HEK293 (cell line): ENCODE measurements at regions not wholly inside any gene's neighbourhood (a gene's known extent, or its start where the extent isn't known, plus 50 kb on each side); places are given as distances from the start of the nearest gene placed in this dataset.

Experiments
- CTCF ChIA-PET: fragments of 350-600 bp; formaldehyde crosslinking; extraction: SDS; loops from one replicate; lab custom pipeline; 2021; ENCODE audit warnings: antibody characterized with exemption; lab: Yijun Ruan, JAX
- POLR2A ChIA-PET: fragments of 300-600 bp; formaldehyde crosslinking; extraction: SDS; loops from one replicate; lab custom pipeline; 2020; ENCODE audit warnings: antibody characterized with exemption, inconsistent platforms; lab: Yijun Ruan, JAX
- H3K27ac ChIP-seq: fragments of 200-500 bp; sonication (Bioruptor generic); 2 replicates; pipeline ENCODE4 v1.5.1; 2014; ENCODE audit warnings: low read depth, low read length, control low read depth, inconsistent platforms; ENCODE audit errors: extremely low read depth
- H3K36me3 ChIP-seq, 2 experiments: fragments of 200-500 bp in 1 of 2; sonication (Bioruptor generic) in 1 of 2; 1 replicate in 1 of 2; 2 replicates in 1 of 2; pipeline ENCODE4 v1.5.1; 2014 to 2017; ENCODE audit warnings: inconsistent platforms in 2 of 2, low read length in 2 of 2; ENCODE audit not compliant: control insufficient read depth in 2 of 2, insufficient read depth in 1 of 2
- H3K4me1 ChIP-seq: fragments of 200-500 bp; sonication (Bioruptor generic); 2 replicates; pipeline ENCODE4 v1.5.1; 2014; ENCODE audit warnings: mild to moderate bottlenecking, low read length, inconsistent platforms; ENCODE audit not compliant: control insufficient read depth, insufficient read depth
- H3K4me3 ChIP-seq: 2 replicates; pipeline ENCODE4 v1.5.1; 2011; ENCODE audit warnings: low read depth, mild to moderate bottlenecking, control low read depth, low read length, moderate library complexity
- H3K9me3 ChIP-seq: fragments of 200-500 bp; sonication (Bioruptor generic); 2 replicates; pipeline ENCODE4 v1.5.1; 2014; ENCODE audit warnings: low read depth, low read length, inconsistent platforms; ENCODE audit not compliant: control insufficient read depth, insufficient read depth
- AEBP2 ChIP-seq: fragments of 450-650 bp; formaldehyde crosslinking; IDR thresholded peaks from 2 replicates; pipeline ENCODE4 v1.5.1; 2016; ENCODE audit warnings: missing biosample characterization, missing genetic modification characterization, borderline replicate concordance
- HOXC10 ChIP-seq: sonication (generic); formaldehyde crosslinking; IDR thresholded peaks from 2 replicates; pipeline ENCODE4 v1.8.1; 2023; ENCODE audit warnings: mild to moderate bottlenecking, missing genetic modification reagents
- INSM2 ChIP-seq: fragments of 450-650 bp; formaldehyde crosslinking; IDR thresholded peaks from 2 replicates; pipeline ENCODE4 v1.5.1; 2016; ENCODE audit warnings: missing biosample characterization, missing genetic modification characterization
- MEIS1 ChIP-seq: sonication (generic); formaldehyde crosslinking; IDR thresholded peaks from 2 replicates; pipeline ENCODE4 v1.8.1; 2022; ENCODE audit warnings: missing genetic modification reagents, mild to moderate bottlenecking, borderline replicate concordance
- OVOL3 ChIP-seq: fragments of 450-650 bp; formaldehyde crosslinking; IDR thresholded peaks from 2 replicates; pipeline ENCODE4 v1.5.1; 2016; ENCODE audit warnings: missing biosample characterization, missing genetic modification characterization
- REPIN1 ChIP-seq: fragments of 450-650 bp; formaldehyde crosslinking; IDR thresholded peaks from 2 replicates; pipeline ENCODE4 v1.5.1; 2017; ENCODE audit warnings: missing biosample characterization, missing genetic modification characterization, low read depth
- SALL2 ChIP-seq: fragments of 450-650 bp; formaldehyde crosslinking; IDR thresholded peaks from 2 replicates; pipeline ENCODE4 v1.5.0; 2017; ENCODE audit warnings: missing biosample characterization, mild to moderate bottlenecking, missing genetic modification characterization, borderline replicate concordance
- SP7 ChIP-seq: fragments of 450-650 bp; formaldehyde crosslinking; IDR thresholded peaks from 2 replicates; pipeline ENCODE4 v1.5.1; 2016; ENCODE audit warnings: missing biosample characterization, missing genetic modification characterization
- TRIM28 ChIP-seq: IDR thresholded peaks from 2 replicates; pipeline ENCODE4 v1.6.1; 2011; ENCODE audit warnings: low read length, control low read depth, borderline replicate concordance
- ZBTB20 ChIP-seq: fragments of 450-650 bp; formaldehyde crosslinking; IDR thresholded peaks from 2 replicates; pipeline ENCODE4 v1.5.1; 2016; ENCODE audit warnings: missing biosample characterization, missing genetic modification characterization
- ZBTB21 ChIP-seq: fragments of 450-650 bp; formaldehyde crosslinking; IDR thresholded peaks from 2 replicates; pipeline ENCODE4 v1.5.1; 2017; ENCODE audit warnings: missing biosample characterization, missing genetic modification characterization
- ZFP3 ChIP-seq: fragments of 450-650 bp; formaldehyde crosslinking; IDR thresholded peaks from 2 replicates; pipeline ENCODE4 v1.5.1; 2016; ENCODE audit warnings: low read depth, missing biosample characterization, missing genetic modification characterization
- ZNF10 ChIP-seq: fragments of 450-650 bp; formaldehyde crosslinking; IDR thresholded peaks from 2 replicates; pipeline ENCODE4 v1.5.1; 2017; ENCODE audit warnings: missing biosample characterization, missing genetic modification characterization
- ZNF175 ChIP-seq: fragments of 450-650 bp; formaldehyde crosslinking; IDR thresholded peaks from 2 replicates; pipeline ENCODE4 v1.5.1; 2016; ENCODE audit warnings: missing biosample characterization, missing genetic modification characterization
- ZNF239 ChIP-seq: fragments of 450-650 bp; formaldehyde crosslinking; IDR thresholded peaks from 2 replicates; pipeline ENCODE4 v1.5.1; 2016; ENCODE audit warnings: missing biosample characterization, missing genetic modification characterization
- ZNF266 ChIP-seq: fragments of 450-650 bp; formaldehyde crosslinking; IDR thresholded peaks from 2 replicates; pipeline ENCODE4 v1.5.1; 2016; ENCODE audit warnings: missing biosample characterization, missing genetic modification characterization, low read depth
- ZNF274 ChIP-seq, 2 experiments: fragments of 200-500 bp in 1 of 2; fragments of 450-650 bp in 1 of 2; sonication (Bioruptor generic) in 1 of 2; formaldehyde crosslinking in 1 of 2; IDR thresholded peaks; 2 replicates each; pipeline versions ENCODE4 v1.5.1 to v1.6.1; 2014 to 2016; ENCODE audit warnings: borderline replicate concordance in 1 of 2, inconsistent platforms in 1 of 2, low read length in 1 of 2, missing biosample characterization in 1 of 2, missing genetic modification characterization in 1 of 2
- ZNF302 ChIP-seq: fragments of 450-650 bp; formaldehyde crosslinking; IDR thresholded peaks from 2 replicates; pipeline ENCODE4 v1.5.1; 2016; ENCODE audit warnings: missing biosample characterization, missing genetic modification characterization, low read depth
- ZNF354C ChIP-seq: fragments of 450-650 bp; formaldehyde crosslinking; IDR thresholded peaks from 2 replicates; pipeline ENCODE4 v1.5.1; 2016; ENCODE audit warnings: missing biosample characterization, missing genetic modification characterization, low read depth, borderline replicate concordance
- ZNF404 ChIP-seq: fragments of 450-650 bp; formaldehyde crosslinking; IDR thresholded peaks from 2 replicates; pipeline ENCODE4 v1.5.1; 2017; ENCODE audit warnings: missing biosample characterization, missing genetic modification characterization
- ZNF48 ChIP-seq: fragments of 450-650 bp; formaldehyde crosslinking; IDR thresholded peaks from 2 replicates; pipeline ENCODE4 v1.5.1; 2016; ENCODE audit warnings: missing biosample characterization, missing genetic modification characterization
- ZNF510 ChIP-seq: fragments of 450-650 bp; formaldehyde crosslinking; IDR thresholded peaks from 2 replicates; pipeline ENCODE4 v1.5.1; 2018; ENCODE audit warnings: mild to moderate bottlenecking, missing genetic modification characterization, missing biosample characterization; ENCODE audit not compliant: insufficient replicate concordance
- ZNF558 ChIP-seq: fragments of 450-650 bp; formaldehyde crosslinking; IDR thresholded peaks from 2 replicates; pipeline ENCODE4 v1.5.1; 2016; ENCODE audit warnings: missing biosample characterization, missing genetic modification characterization
- ZNF623 ChIP-seq: fragments of 450-650 bp; formaldehyde crosslinking; IDR thresholded peaks from 2 replicates; pipeline ENCODE4 v1.5.1; 2016; ENCODE audit warnings: missing biosample characterization, missing genetic modification characterization
- ZNF830 ChIP-seq: fragments of 450-650 bp; IDR thresholded peaks from 2 replicates; pipeline ENCODE4 v1.5.0; 2018; ENCODE audit warnings: missing biosample characterization, missing genetic modification characterization, low read depth, mild to moderate bottlenecking, moderate library complexity
- ZSCAN30 ChIP-seq: fragments of 450-650 bp; IDR thresholded peaks from 2 replicates; pipeline ENCODE4 v1.5.1; 2018; ENCODE audit warnings: missing biosample characterization, mild to moderate bottlenecking, missing genetic modification characterization, moderate library complexity

- Histone ChIP-seq H3K27ac (no peak overlapping the region), H3K4me1 (no peaks in the 10 kb centered on the region), H3K36me3 (no peaks in the 10 kb centered on the region), H3K9me3 (no peaks in the 10 kb centered on the region), H3K4me3 (no peak overlapping the region)
- TF ChIP-seq ZNF510 (tag by site-specific recombination), result no peak
- no peak for TF ChIP-seq MEIS1 (CRISPR knock-in tag)
- TF ChIP-seq INSM2, result no peak
- TF ChIP-seq HOXC10 (CRISPR knock-in tag), result no peak
- no peak for TF ChIP-seq ZNF175 (tag by site-specific recombination)
- TF ChIP-seq ZNF302, result no peak
- CTCF ChIA-PET, result no interaction called here
- POLR2A ChIA-PET, result no interaction called here
Observed at GRCh38 chr1:177597393-177597792, 372.5 kb downstream of the SEC16B start.

GRCh38 chr1:177596485-177596884 is 373.4 kb downstream of the SEC16B start:
- TF ChIP-seq AEBP2 (tag by site-specific recombination), result no peak
- no peak for TF ChIP-seq ZBTB20 (tag by site-specific recombination)
- no peak for TF ChIP-seq ZFP3 (tag by site-specific recombination)
- no peak overlapping the region for H3K4me3 ChIP-seq
- CTCF ChIA-PET, result no interaction called here
- H3K27ac ChIP-seq, result no peak overlapping the region
- no peaks in the 10 kb centered on the region for H3K36me3 ChIP-seq
- no peaks in the 10 kb centered on the region for H3K9me3 ChIP-seq
- POLR2A ChIA-PET, result no interaction called here
- no peaks in the 10 kb centered on the region for H3K4me1 ChIP-seq

GRCh38 chr1:177593105-177593504 is 376.8 kb downstream of the SEC16B start:
- H3K36me3 ChIP-seq, result no peaks in the 10 kb centered on the region
- no peak overlapping the region for H3K27ac ChIP-seq
- H3K9me3 ChIP-seq, result no peaks in the 10 kb centered on the region
- no peak overlapping the region for H3K4me3 ChIP-seq
- ChIA-PET CTCF (no interaction called here), POLR2A (no interaction called here)
- no peaks in the 10 kb centered on the region for H3K4me1 ChIP-seq
- TF ChIP-seq TRIM28 (no peak), ZNF830 (tag by site-specific recombination) (no peak)

GRCh38 chr1:177592624-177593023 is 377.2 kb downstream of the SEC16B start:
- Histone ChIP-seq H3K9me3 (no peaks in the 10 kb centered on the region), H3K36me3 (no peaks in the 10 kb centered on the region), H3K4me3 (no peak overlapping the region), H3K27ac (no peak overlapping the region), H3K4me1 (no peaks in the 10 kb centered on the region)
- ChIA-PET POLR2A (no interaction called here), CTCF (interaction anchor here (0.6 kb wide), 1 partner anchor 228 kb away, joined by 3 read pairs; no protein-coding TSS in a partner anchor)
- TF ChIP-seq ZSCAN30, result no peak
- no peak for TF ChIP-seq ZNF274 (IDR thresholded peaks at IDR 0.05; ENCODE audit: low read length)
- no peak for TF ChIP-seq ZNF274 (tag by site-specific recombination; IDR thresholded peaks at IDR 0.05; ENCODE audit: borderline replicate concordance)
- TF ChIP-seq ZNF48 (tag by site-specific recombination), result no peak
- TF ChIP-seq ZNF623 (tag by site-specific recombination), result no peak
- no peak for TF ChIP-seq SALL2
- no peak for TF ChIP-seq ZNF558 (tag by site-specific recombination)
- no peak for TF ChIP-seq ZNF10 (tag by site-specific recombination)
- TF ChIP-seq ZNF239 (tag by site-specific recombination), result no peak
- TF ChIP-seq INSM2, result no peak
- no peak for TF ChIP-seq ZNF404
- no peak for TF ChIP-seq OVOL3 (tag by site-specific recombination)
- TF ChIP-seq REPIN1 (tag by site-specific recombination), result no peak
- TF ChIP-seq SP7 (tag by site-specific recombination), result no peak
- no peak for TF ChIP-seq ZNF266 (tag by site-specific recombination)
- no peak for TF ChIP-seq ZNF354C (tag by site-specific recombination)
- TF ChIP-seq ZBTB21 (tag by site-specific recombination), result no peak
